ENCODE measurements at regions not wholly inside any gene's neighbourhood (a gene's known extent, or its start where the extent isn't known, plus 50 kb on each side); places are given as distances from the start of the nearest gene placed in this dataset.

DNA sequence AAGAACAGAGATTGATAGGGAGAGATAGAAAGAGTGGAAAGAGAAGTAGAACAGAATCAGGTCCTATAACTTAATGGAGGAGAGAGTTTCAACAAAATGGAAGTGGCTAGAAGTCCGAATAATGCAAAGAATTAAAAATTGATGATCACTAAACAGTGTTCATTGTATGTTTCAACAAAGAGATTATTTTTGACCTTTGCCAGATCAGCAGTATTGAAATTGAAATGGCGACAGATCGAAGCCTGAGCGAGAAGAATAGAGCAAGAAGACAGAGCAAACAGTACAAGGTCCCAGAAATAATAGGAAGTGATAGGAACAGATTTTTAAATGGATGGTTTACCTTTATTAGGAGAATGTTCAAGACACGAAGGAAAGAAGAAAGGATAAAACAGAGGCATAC, 1012.8 kb upstream of the FBXO33 start:
- TF ChIP-seq, protein P1, sequence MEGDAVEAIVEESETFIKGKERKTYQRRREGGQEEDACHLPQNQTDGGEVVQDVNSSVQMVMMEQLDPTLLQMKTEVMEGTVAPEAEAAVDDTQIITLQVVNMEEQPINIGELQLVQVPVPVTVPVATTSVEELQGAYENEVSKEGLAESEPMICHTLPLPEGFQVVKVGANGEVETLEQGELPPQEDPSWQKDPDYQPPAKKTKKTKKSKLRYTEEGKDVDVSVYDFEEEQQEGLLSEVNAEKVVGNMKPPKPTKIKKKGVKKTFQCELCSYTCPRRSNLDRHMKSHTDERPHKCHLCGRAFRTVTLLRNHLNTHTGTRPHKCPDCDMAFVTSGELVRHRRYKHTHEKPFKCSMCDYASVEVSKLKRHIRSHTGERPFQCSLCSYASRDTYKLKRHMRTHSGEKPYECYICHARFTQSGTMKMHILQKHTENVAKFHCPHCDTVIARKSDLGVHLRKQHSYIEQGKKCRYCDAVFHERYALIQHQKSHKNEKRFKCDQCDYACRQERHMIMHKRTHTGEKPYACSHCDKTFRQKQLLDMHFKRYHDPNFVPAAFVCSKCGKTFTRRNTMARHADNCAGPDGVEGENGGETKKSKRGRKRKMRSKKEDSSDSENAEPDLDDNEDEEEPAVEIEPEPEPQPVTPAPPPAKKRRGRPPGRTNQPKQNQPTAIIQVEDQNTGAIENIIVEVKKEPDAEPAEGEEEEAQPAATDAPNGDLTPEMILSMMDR (IDR thresholded peaks at IDR 0.05): no peak
- TF ChIP-seq POLR2A (IDR thresholded peaks at IDR 0.05): no peak
- no peak for TF ChIP-seq EP300 (IDR thresholded peaks at IDR 0.05)
